GM19240 (cell line): ENCODE measurements at regions not wholly inside any gene's neighbourhood (a gene's known extent, or its start where the extent isn't known, plus 50 kb on each side); places are given as distances from the start of the nearest gene placed in this dataset.

Source experiments
- DNase-seq: peaks from one replicate; pipeline ENCODE4 v3.0.0; 2011; ENCODE audit warnings: low spot score; ENCODE audit not compliant: insufficient read length

- DNase-seq = no peak
Measured at GRCh38 chr7:4612237-4612636, 69.9 kb upstream of the FOXK1 start.

DNA sequence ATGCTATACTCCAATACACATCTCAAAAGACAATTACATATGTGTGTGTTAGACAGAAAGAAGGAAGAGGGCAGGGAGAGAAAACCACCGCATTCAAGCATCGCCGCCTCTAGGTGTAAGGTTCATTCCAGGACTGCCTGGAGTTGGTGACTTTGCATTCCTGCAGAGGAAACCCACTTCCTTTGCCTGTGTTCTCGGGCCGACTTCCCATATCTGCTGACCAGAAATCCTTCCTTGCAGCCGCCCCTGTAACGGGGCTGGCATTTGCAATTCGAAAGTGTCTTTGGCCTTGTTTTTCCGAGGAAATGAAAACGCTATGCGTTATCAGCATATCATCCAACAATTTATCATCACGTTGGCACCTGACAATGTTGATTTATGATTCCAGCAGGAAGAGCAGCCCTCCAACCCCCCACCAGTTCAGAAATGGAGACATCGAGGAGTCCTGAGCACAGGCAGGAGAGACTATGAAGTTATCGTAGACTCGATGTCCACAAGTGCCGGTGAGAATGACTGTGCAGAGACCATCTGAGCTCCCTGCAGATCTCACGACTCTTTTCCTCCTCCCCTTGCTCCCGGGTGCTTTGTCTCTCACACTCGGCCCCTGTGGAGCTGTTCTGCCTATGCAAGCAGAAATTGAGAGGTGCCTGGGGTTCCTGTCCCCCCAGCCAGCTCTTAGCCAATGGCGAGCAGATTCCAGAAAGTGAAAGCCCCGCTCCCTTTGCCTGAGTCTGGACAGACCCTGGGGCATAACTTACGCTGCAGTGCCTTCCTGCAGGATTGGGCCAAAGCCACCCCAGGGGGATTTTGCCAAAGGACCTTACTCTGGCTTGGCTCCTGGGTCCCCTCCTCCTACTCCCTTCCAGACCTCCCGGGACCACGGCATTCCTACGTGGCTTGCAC lies 68.9 kb upstream of the FOXK1 start:
- no peak for DNase-seq

DNA sequence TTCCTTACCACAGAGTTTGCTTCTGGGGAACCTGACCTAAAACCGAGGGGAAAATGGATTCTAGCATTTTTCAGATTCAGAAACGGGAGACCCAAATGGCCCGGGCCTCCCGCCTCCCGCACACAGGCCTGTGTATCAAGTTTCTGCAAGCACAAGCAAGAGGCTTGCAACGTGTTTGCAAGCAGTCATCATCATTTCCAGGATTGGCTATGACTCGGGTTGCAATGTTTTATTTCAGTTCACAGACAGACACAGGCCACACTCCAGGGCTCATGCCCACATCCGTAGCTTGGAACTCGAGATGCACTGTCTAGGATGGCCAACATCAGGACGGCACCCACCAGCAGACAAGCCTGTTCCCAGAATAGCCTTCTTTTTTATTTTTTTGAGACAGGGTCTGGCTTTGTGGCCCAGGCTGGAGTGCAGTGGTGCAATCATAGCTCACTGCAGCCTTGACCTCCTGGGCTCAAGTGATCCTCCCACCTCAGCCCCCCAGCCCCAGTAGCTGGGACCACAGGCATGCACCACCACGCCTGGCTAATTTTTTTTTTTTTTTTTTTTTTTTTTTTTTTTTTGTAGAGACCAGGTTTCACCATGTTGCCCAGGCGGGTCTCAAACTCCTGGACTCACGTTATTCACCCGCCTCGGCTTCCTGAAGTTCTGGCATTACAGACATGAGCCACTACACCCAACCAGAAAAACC lies 68.1 kb upstream of the FOXK1 start:
- DNase-seq = no peak

- DNase-seq = no peak
Measured at GRCh38 chr7:4616116-4616515, 66.0 kb upstream of the FOXK1 start.

GRCh38 chr7:4621396-4621795 lies 60.7 kb upstream of the FOXK1 start:
- DNase-seq = no peak

- DNase-seq = no peak
Measured at GRCh38 chr7:4626318-4626845, 55.7 kb upstream of the FOXK1 start.

DNA sequence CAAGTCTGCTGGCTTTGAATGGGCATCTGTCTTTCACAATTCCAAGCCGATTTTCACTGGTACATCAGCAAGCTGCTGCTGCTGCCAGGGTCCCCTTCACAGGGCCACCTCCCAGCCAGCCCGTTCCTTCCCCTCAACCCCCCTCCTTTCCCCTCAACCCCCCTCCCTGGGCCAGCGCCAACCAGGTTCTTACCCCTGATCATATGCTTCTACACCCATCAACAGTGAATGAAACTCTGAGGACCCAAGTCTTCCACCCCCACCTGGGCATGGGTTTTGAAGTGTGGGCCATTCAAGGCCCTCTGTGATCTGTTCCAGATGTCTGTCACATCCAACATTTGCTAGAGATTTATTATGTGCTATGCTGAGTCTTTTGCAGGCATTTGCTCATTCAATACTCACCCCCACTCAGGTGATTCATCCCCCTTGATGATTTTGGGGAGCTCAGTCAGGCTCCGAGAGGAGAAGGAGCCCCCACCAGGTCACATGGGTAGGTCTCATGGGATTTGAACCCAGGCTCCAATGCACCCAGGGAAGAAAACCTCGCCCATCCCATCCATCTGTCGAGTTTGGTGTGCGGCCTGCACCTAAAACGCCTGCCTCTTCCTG lies 52.7 kb upstream of the FOXK1 start:
- no peak for DNase-seq

DNA sequence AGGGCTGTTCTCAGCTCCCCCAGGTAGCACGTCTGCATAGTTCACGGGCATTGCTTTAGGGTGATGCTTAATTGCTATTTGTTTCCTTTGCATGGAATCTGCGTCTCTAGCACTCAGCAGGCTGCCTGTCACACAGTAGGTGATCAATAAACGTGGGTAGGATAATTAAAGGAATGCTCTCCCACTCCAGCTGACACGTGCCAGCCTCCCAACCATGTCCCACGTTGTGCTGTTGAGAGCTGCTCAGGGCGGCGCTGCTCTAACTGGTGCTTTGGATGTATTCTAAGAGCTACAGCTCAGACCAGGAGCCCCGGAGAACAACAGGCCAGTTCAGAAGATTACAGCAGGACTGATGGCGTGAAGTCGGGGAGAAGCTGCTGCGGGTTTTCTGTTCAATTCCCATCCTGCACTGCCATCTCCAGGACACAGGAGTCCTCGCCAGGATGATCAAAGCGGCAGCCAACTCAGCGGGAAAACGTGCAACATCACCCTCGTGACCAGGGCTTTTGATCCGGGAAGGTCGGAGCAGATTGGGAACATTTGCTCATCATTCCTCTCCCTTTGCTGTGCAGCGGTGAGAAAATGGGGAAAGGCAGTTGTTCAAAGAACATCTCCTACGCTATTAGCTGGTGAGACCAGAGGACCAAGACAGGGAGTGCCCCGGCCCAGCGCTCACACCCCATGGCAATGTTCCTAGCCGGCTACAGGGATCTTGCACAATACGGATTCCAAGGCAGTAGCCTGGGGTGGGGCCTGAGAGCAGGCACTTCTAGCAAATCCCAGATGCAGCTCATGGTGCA lies 50.5 kb upstream of the FOXK1 start:
- no peak for DNase-seq
